ENCODE measurements at regions not wholly inside any gene's neighbourhood (a gene's known extent, or its start where the extent isn't known, plus 50 kb on each side); places are given as distances from the start of the nearest gene placed in this dataset.

- in situ Hi-C loops (cut with MboI), result no loop called here
- no peak overlapping the region for H3K4me3 ChIP-seq
- FAIRE-seq, result no peak
- no peak for ATAC-seq
- ChIA-PET CTCF (no interaction called here), SMC1A (ENCODE audit: uncharacterized antibody, unreplicated experiment) (interaction anchor here (0.8 kb wide), 1 partner anchor 317 kb away, joined by 3 read pairs; no protein-coding TSS in a partner anchor), RAD21 (ENCODE audit: unreplicated experiment) (no interaction called here), POLR2A (no interaction called here)
- no peaks in the 10 kb centered on the region for H3K9me3 ChIP-seq (replicated peaks; ENCODE audit: control insufficient read depth, insufficient read depth, low read length)
- no peak for DNase-seq (ENCODE audit: low read depth, low spot score)
- intact Hi-C loops (cut with micrococcal nuclease; ENCODE audit: unreplicated experiment), result no loop called here
- no peak overlapping the region for H3K27ac ChIP-seq (ENCODE audit: control insufficient read depth, insufficient read depth)
- WGBS (ENCODE audit: insufficient coverage, insufficient replicate concordance, low lambda C conversion rate, missing lambda C conversion rate), result 11% methylated on average over 3 of the region's 3 CpGs
- H3K79me2 ChIP-seq (ENCODE audit: control insufficient read depth, insufficient read depth, low read length), result no peaks in the 10 kb centered on the region
- no peaks in the 10 kb centered on the region for H3K4me1 ChIP-seq (ENCODE audit: control insufficient read depth, insufficient read depth, low read length)
- no peak overlapping the region for H3K4me2 ChIP-seq (ENCODE audit: control insufficient read depth, insufficient read depth)
- H3K27me3 ChIP-seq (replicated peaks in 1 of 2; ENCODE audit: control insufficient read depth in 2 of 2, insufficient read depth in 2 of 2, low read length in 1 of 2), result no peaks in the 10 kb centered on the region
- no peak overlapping the region for H3K9ac ChIP-seq (ENCODE audit: control insufficient read depth, insufficient read depth, low read length)
- H4K20me1 ChIP-seq (ENCODE audit: control insufficient read depth, insufficient read depth), result no peaks in the 10 kb centered on the region
- BruUV-seq (replicated peaks), result no TSS peak
- no peak overlapping the region for H2AFZ ChIP-seq (ENCODE audit: control insufficient read depth, low read depth, low read length)
- no peaks in the 10 kb centered on the region for H3K36me3 ChIP-seq (ENCODE audit: control insufficient read depth in 2 of 2, insufficient read depth in 2 of 2, low read length in 1 of 2)
- TF ChIP-seq SMC3 (IDR thresholded peaks at IDR 0.05; ENCODE audit: borderline replicate concordance, low read length) (no peak), ATF2 (IDR thresholded peaks at IDR 0.05; ENCODE audit: low read length) (no peak), BMI1 (IDR thresholded peaks at IDR 0.05; ENCODE audit: borderline replicate concordance) (no peak), IKZF2 (IDR thresholded peaks at IDR 0.05) (no peak), PAX8 (IDR thresholded peaks at IDR 0.05) (no peak), REST (IDR thresholded peaks at IDR 0.05; ENCODE audit: low read depth, low read length) (no peak), FOS (IDR thresholded peaks at IDR 0.05; ENCODE audit: borderline replicate concordance, extremely low read depth, insufficient read length) (no peak), TCF12 (IDR thresholded peaks at IDR 0.05; ENCODE audit: low read depth, low read length) (no peak), SIX5 (IDR thresholded peaks at IDR 0.05; ENCODE audit: low read depth, low read length, severe bottlenecking) (no peak), NFXL1 (IDR thresholded peaks at IDR 0.05; ENCODE audit: borderline replicate concordance) (no peak), ZBED1 (IDR thresholded peaks at IDR 0.05; ENCODE audit: borderline replicate concordance) (no peak)
- TF ChIP-seq, protein P1, sequence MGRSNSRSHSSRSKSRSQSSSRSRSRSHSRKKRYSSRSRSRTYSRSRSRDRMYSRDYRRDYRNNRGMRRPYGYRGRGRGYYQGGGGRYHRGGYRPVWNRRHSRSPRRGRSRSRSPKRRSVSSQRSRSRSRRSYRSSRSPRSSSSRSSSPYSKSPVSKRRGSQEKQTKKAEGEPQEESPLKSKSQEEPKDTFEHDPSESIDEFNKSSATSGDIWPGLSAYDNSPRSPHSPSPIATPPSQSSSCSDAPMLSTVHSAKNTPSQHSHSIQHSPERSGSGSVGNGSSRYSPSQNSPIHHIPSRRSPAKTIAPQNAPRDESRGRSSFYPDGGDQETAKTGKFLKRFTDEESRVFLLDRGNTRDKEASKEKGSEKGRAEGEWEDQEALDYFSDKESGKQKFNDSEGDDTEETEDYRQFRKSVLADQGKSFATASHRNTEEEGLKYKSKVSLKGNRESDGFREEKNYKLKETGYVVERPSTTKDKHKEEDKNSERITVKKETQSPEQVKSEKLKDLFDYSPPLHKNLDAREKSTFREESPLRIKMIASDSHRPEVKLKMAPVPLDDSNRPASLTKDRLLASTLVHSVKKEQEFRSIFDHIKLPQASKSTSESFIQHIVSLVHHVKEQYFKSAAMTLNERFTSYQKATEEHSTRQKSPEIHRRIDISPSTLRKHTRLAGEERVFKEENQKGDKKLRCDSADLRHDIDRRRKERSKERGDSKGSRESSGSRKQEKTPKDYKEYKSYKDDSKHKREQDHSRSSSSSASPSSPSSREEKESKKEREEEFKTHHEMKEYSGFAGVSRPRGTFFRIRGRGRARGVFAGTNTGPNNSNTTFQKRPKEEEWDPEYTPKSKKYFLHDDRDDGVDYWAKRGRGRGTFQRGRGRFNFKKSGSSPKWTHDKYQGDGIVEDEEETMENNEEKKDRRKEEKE (IDR thresholded peaks at IDR 0.05), result no peak
- TF ChIP-seq, protein P2, sequence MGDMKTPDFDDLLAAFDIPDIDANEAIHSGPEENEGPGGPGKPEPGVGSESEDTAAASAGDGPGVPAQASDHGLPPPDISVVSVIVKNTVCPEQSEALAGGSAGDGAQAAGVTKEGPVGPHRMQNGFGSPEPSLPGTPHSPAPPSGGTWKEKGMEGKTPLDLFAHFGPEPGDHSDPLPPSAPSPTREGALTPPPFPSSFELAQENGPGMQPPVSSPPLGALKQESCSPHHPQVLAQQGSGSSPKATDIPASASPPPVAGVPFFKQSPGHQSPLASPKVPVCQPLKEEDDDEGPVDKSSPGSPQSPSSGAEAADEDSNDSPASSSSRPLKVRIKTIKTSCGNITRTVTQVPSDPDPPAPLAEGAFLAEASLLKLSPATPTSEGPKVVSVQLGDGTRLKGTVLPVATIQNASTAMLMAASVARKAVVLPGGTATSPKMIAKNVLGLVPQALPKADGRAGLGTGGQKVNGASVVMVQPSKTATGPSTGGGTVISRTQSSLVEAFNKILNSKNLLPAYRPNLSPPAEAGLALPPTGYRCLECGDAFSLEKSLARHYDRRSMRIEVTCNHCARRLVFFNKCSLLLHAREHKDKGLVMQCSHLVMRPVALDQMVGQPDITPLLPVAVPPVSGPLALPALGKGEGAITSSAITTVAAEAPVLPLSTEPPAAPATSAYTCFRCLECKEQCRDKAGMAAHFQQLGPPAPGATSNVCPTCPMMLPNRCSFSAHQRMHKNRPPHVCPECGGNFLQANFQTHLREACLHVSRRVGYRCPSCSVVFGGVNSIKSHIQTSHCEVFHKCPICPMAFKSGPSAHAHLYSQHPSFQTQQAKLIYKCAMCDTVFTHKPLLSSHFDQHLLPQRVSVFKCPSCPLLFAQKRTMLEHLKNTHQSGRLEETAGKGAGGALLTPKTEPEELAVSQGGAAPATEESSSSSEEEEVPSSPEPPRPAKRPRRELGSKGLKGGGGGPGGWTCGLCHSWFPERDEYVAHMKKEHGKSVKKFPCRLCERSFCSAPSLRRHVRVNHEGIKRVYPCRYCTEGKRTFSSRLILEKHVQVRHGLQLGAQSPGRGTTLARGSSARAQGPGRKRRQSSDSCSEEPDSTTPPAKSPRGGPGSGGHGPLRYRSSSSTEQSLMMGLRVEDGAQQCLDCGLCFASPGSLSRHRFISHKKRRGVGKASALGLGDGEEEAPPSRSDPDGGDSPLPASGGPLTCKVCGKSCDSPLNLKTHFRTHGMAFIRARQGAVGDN (IDR thresholded peaks at IDR 0.05), result no peak
Measured at GRCh38 chr5:167643631-167644280, 647.7 kb upstream of the WWC1 start.

Measured in GM12878 (cell line).